ENCODE measurements at regions not wholly inside any gene's neighbourhood (a gene's known extent, or its start where the extent isn't known, plus 50 kb on each side); places are given as distances from the start of the nearest gene placed in this dataset.
"Not testable (repeated sequence)": the region's sequence is repeated elsewhere in the genome, so short reads cannot be mapped to it uniquely, and the experiment has no call there.

GRCh38 chr7:26051021-26051420 is 101.0 kb upstream of the NFE2L3 start:
- no peak for DNase-seq (ENCODE audit: low spot score)

GRCh38 chr7:26052706-26053105 is 99.3 kb upstream of the NFE2L3 start:
- DNase-seq (ENCODE audit: low spot score), result no peak

GRCh38 chr7:26054386-26054785 is 97.6 kb upstream of the NFE2L3 start:
- DNase-seq (ENCODE audit: low spot score), result no peak

GRCh38 chr7:26055241-26055640 is 96.8 kb upstream of the NFE2L3 start:
- no peak for DNase-seq (ENCODE audit: low spot score)

- no peak for DNase-seq (ENCODE audit: low spot score)
These were observed 91.0 kb upstream of the NFE2L3 start for GRCh38 chr7:26060733-26061677.

GRCh38 chr7:26061678-26062603 is 90.1 kb upstream of the NFE2L3 start:
- DNase-seq (ENCODE audit: low spot score), result peak; percentile 75

GRCh38 chr7:26065652-26066051 is 86.3 kb upstream of the NFE2L3 start:
- no peak for DNase-seq (ENCODE audit: low spot score)

- DNase-seq (ENCODE audit: low spot score), result no peak
These were observed 85.3 kb upstream of the NFE2L3 start for GRCh38 chr7:26066736-26067135.

GRCh38 chr7:26070290-26070689 is 81.7 kb upstream of the NFE2L3 start:
- DNase-seq (ENCODE audit: low spot score), result no peak

- no peak for DNase-seq (ENCODE audit: low spot score)
These were observed 80.2 kb upstream of the NFE2L3 start for GRCh38 chr7:26071622-26072456.

GRCh38 chr7:26073041-26073440 is 79.0 kb upstream of the NFE2L3 start:
- DNase-seq (ENCODE audit: low spot score), result no peak

GRCh38 chr7:26074919-26075318 is 77.1 kb upstream of the NFE2L3 start:
- no peak for DNase-seq (ENCODE audit: low spot score)

GRCh38 chr7:26076691-26077090 is 75.3 kb upstream of the NFE2L3 start:
- no peak for DNase-seq (ENCODE audit: low spot score)

GRCh38 chr7:26078437-26079336 is 73.3 kb upstream of the NFE2L3 start:
- peak; percentile 84 for DNase-seq (ENCODE audit: low spot score)

- no peak for DNase-seq (ENCODE audit: low spot score)
These were observed 70.4 kb upstream of the NFE2L3 start for GRCh38 chr7:26081638-26082037.

- DNase-seq (ENCODE audit: low spot score), result no peak
These were observed 68.9 kb upstream of the NFE2L3 start for GRCh38 chr7:26083113-26083512.

- DNase-seq (ENCODE audit: low spot score), result no peak
These were observed 67.6 kb upstream of the NFE2L3 start for GRCh38 chr7:26084418-26084817.

GRCh38 chr7:26085771-26086170 is 66.2 kb upstream of the NFE2L3 start:
- no peak for DNase-seq (ENCODE audit: low spot score)

- DNase-seq (ENCODE audit: low spot score), result no peak
These were observed 64.5 kb upstream of the NFE2L3 start for GRCh38 chr7:26087321-26088091.

- DNase-seq (ENCODE audit: low spot score), result not testable (repeated sequence)
These were observed 62.5 kb upstream of the NFE2L3 start for GRCh38 chr7:26089469-26089868.

All from germinal center (tissue), 1 donor.